Uterus (tissue), 3 donors: ENCODE measurements at regions not wholly inside any gene's neighbourhood (a gene's known extent, or its start where the extent isn't known, plus 50 kb on each side); places are given as distances from the start of the nearest gene placed in this dataset.

Experiments
- DNase-seq, 2 donors: peaks; one replicate each; pipeline ENCODE4 v3.0.0-alpha.2; 2019 to 2020
- H3K27ac ChIP-seq, 2 donors: fragments of 200-600 bp; sonication (generic); 1 replicate in 1 of 2; 2 replicates in 1 of 2; pipeline ENCODE4 v1.5.1; 2016 to 2018
- H3K27me3 ChIP-seq, 2 donors: fragments of 200-600 bp; sonication (generic); one replicate each; pipeline ENCODE4 v1.5.1; 2018 to 2019; ENCODE audit warnings: control low read depth in 1 of 2
- H3K36me3 ChIP-seq, 2 donors: fragments of 200-600 bp; sonication (generic); one replicate each; pipeline ENCODE4 v1.5.1; 2019; ENCODE audit warnings: control low read depth in 1 of 2
- H3K4me1 ChIP-seq, 2 donors: fragments of 200-600 bp; sonication (generic); one replicate each; pipeline ENCODE4 v1.5.1; 2018 to 2019; ENCODE audit warnings: control low read depth in 1 of 2
- H3K4me3 ChIP-seq, 2 donors: fragments of 200-600 bp; sonication (generic); 1 replicate in 1 of 2; 2 replicates in 1 of 2; pipeline ENCODE4 v1.5.1; 2018 to 2019; ENCODE audit warnings: mild to moderate bottlenecking in 1 of 2
- H3K9me3 ChIP-seq, 2 donors: fragments of 200-600 bp; sonication (generic); one replicate each; pipeline ENCODE4 v1.5.1; 2019; ENCODE audit warnings: control low read depth in 1 of 2
- CTCF ChIP-seq, 4 experiments: fragments of 200-600 bp in 2 of 4; fragments of 450-650 bp in 2 of 4; sonication (generic) in 2 of 4; IDR thresholded peaks; one replicate each; pipeline ENCODE4 v1.5.1; 2016 to 2019; ENCODE audit warnings: antibody characterized with exemption in 4 of 4, mild to moderate bottlenecking in 2 of 4, moderate library complexity in 1 of 4
- POLR2A ChIP-seq, 2 donors: fragments of 450-650 bp; IDR thresholded peaks; one replicate each; pipeline ENCODE4 v1.6.1; 2016; ENCODE audit warnings: antibody characterized with exemption in 2 of 2, mild to moderate bottlenecking in 1 of 2, moderate library complexity in 1 of 2
- intact Hi-C: fragments of 100-400 bp; cut with DNase I; formaldehyde crosslinking; loops from one replicate; pipeline ENCODE4 v1.15.1; 2023; ENCODE audit warnings: low total_unique reads
- donor health status: DM: yes; HTN: yes; CAD: no.

GRCh38 chr5:135219868-135220267 lies 179.2 kb downstream of the MACROH2A1 start:
- no peaks in the 10 kb centered on the region for H3K9me3 ChIP-seq
- H3K36me3 ChIP-seq, result no peaks in the 10 kb centered on the region
- H3K27me3 ChIP-seq, result no peaks in the 10 kb centered on the region
- no peak overlapping the region for H3K4me3 ChIP-seq
- intact Hi-C loops, result no loop called here
- no peaks in the 10 kb centered on the region for H3K4me1 ChIP-seq
- no peak for TF ChIP-seq CTCF (IDR thresholded peaks at IDR 0.05)
- TF ChIP-seq POLR2A (IDR thresholded peaks at IDR 0.05), result no peak
- H3K27ac ChIP-seq, result peak overlapping the region in 1 of 2 donors; percentile 39
- DNase-seq, result no peak

- DNase-seq, result no peak
- intact Hi-C loops, result no loop called here
- H3K4me3 ChIP-seq, result no peak overlapping the region
- TF ChIP-seq POLR2A (IDR thresholded peaks at IDR 0.05) (no peak), CTCF (IDR thresholded peaks at IDR 0.05) (no peak)
- H3K27ac ChIP-seq, result peak overlapping the region; percentile 16 to 39
- H3K9me3 ChIP-seq, result no peaks in the 10 kb centered on the region
- H3K27me3 ChIP-seq, result no peaks in the 10 kb centered on the region
- no peaks in the 10 kb centered on the region for H3K4me1 ChIP-seq
- no peaks in the 10 kb centered on the region for H3K36me3 ChIP-seq
These were observed 180.1 kb downstream of the MACROH2A1 start for GRCh38 chr5:135218790-135219568.

GRCh38 chr5:135218486-135218755 lies 180.6 kb downstream of the MACROH2A1 start:
- no peaks in the 10 kb centered on the region for H3K27me3 ChIP-seq
- DNase-seq, result no peak
- H3K9me3 ChIP-seq, result no peaks in the 10 kb centered on the region
- TF ChIP-seq CTCF (IDR thresholded peaks at IDR 0.05) (no peak), POLR2A (IDR thresholded peaks at IDR 0.05) (no peak)
- H3K4me3 ChIP-seq, result no peak overlapping the region
- intact Hi-C loops, result no loop called here
- no peaks in the 10 kb centered on the region for H3K4me1 ChIP-seq
- peak overlapping the region; percentile 16 to 33 for H3K27ac ChIP-seq
- no peaks in the 10 kb centered on the region for H3K36me3 ChIP-seq

GRCh38 chr5:135217669-135218485 lies 181.2 kb downstream of the MACROH2A1 start:
- TF ChIP-seq CTCF (IDR thresholded peaks at IDR 0.05), result no peak
- no peak for TF ChIP-seq POLR2A (IDR thresholded peaks at IDR 0.05)
- no peaks in the 10 kb centered on the region for H3K36me3 ChIP-seq
- intact Hi-C loops, result no loop called here
- H3K27me3 ChIP-seq, result no peaks in the 10 kb centered on the region
- H3K27ac ChIP-seq, result peak overlapping the region in 1 of 2 donors; percentile 33
- H3K4me1 ChIP-seq, result no peaks in the 10 kb centered on the region
- H3K4me3 ChIP-seq, result no peak overlapping the region
- H3K9me3 ChIP-seq, result no peaks in the 10 kb centered on the region
- no peak for DNase-seq
